ENCODE measurements at regions not wholly inside any gene's neighbourhood (a gene's known extent, or its start where the extent isn't known, plus 50 kb on each side); places are given as distances from the start of the nearest gene placed in this dataset.

GRCh38 chr2:23200787-23201114 is 184.2 kb upstream of the KLHL29 start:
- no peak for TF ChIP-seq CTCF (IDR thresholded peaks at IDR 0.05)

- TF ChIP-seq CTCF (IDR thresholded peaks at IDR 0.05): no peak
Measured at GRCh38 chr2:23203383-23203782, 181.6 kb upstream of the KLHL29 start.

GRCh38 chr2:23204685-23205242 is 180.2 kb upstream of the KLHL29 start:
- TF ChIP-seq CTCF (IDR thresholded peaks at IDR 0.05): no peak

DNA sequence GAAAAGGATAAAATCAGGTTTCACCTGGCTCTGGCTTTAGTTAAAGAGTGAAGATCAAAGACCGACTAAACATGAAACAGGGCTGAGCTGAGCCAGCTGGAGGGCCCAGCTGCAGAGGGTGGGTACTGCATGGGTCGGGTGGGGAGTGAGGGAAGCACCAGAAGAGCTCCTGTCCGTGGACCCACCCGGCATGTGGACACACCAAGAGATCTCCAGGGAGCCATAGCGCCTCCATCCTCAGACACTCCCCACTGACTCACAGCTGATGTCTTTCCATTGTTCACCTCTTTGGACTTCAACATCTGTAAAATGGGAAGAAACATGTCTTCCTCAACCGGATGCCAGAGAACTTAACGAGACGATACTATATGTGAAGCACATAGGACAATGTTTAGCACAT is 178.3 kb upstream of the KLHL29 start:
- no peak for TF ChIP-seq CTCF (IDR thresholded peaks at IDR 0.05)

GRCh38 chr2:23207871-23208270 is 177.1 kb upstream of the KLHL29 start:
- TF ChIP-seq CTCF (IDR thresholded peaks at IDR 0.05): no peak

DNA sequence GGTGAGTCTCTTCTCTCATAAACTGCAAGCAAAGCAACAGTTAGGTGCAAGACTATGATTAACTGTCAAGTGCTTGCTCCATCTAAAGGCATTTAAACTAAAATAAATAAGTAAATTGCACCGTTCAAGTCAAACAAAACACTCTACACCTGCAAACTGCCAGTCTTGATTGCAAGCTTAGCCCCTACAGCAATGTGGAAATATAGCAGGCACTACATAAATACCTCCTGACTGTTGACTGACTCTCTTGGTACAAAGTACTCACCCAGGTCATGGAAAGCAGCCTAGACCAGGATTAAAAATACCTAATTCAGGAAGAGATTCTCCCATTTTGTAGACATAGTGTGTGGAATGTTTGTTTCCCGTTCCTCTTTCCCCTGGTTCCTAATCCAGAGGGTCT is 176.6 kb upstream of the KLHL29 start:
- TF ChIP-seq CTCF (IDR thresholded peaks at IDR 0.05): no peak

- no peak for TF ChIP-seq CTCF (IDR thresholded peaks at IDR 0.05)
Measured at GRCh38 chr2:23209059-23209458, 175.9 kb upstream of the KLHL29 start.

GRCh38 chr2:23211987-23212583 is 172.9 kb upstream of the KLHL29 start:
- no peak for TF ChIP-seq CTCF (IDR thresholded peaks at IDR 0.05)

All from LNCAP (cell line).